Transverse colon (tissue), 4 donors: ENCODE measurements at regions not wholly inside any gene's neighbourhood (a gene's known extent, or its start where the extent isn't known, plus 50 kb on each side); places are given as distances from the start of the nearest gene placed in this dataset.

ENCODE experiments used
- CTCF ChIP-seq, 5 experiments: fragments of 200-600 bp in 3 of 5; fragments of 450-650 bp in 2 of 5; sonication (generic) in 3 of 5; IDR thresholded peaks; 1 replicate in 2 of 5; 2 replicates in 3 of 5; pipeline ENCODE4 v1.5.1; 2016 to 2017; ENCODE audit warnings: antibody characterized with exemption in 5 of 5, inconsistent platforms in 3 of 5, mild to moderate bottlenecking in 2 of 5, moderate library complexity in 1 of 5
- EP300 ChIP-seq: sonication (generic); formaldehyde crosslinking; IDR thresholded peaks from one replicate; pipeline ENCODE4 v1.6.1; 2017; ENCODE audit warnings: antibody characterized with exemption, low read depth
- POLR2A ChIP-seq: fragments of 450-650 bp; IDR thresholded peaks from one replicate; pipeline ENCODE4 v1.6.1; 2016; ENCODE audit warnings: antibody characterized with exemption, mild to moderate bottlenecking, moderate library complexity
- POLR2AphosphoS5 ChIP-seq, 3 donors: sonication (generic); formaldehyde crosslinking; IDR thresholded peaks; one replicate each; pipeline ENCODE4 v1.6.1; 2016; ENCODE audit warnings: antibody characterized with exemption in 3 of 3

- TF ChIP-seq POLR2A = no peak
- no peak for TF ChIP-seq CTCF (IDR thresholded peaks at IDR 0.05)
- no peak for TF ChIP-seq POLR2AphosphoS5 (IDR thresholded peaks at IDR 0.05)
- TF ChIP-seq EP300 = no peak
Measured at GRCh38 chr18:51731070-51731469, 533.6 kb upstream of the MEX3C start.
